PC-3 (cell line): ENCODE measurements at regions not wholly inside any gene's neighbourhood (a gene's known extent, or its start where the extent isn't known, plus 50 kb on each side); places are given as distances from the start of the nearest gene placed in this dataset.

Source experiments
- ATAC-seq: fragments of 200-7000 bp; cut with Tn5 transposase; 2 replicates; pipeline ENCODE4 v1.9.1; 2020; ENCODE audit warnings: mild to moderate bottlenecking, moderate library complexity
- BruUV-seq: library from RNA; stranded (reverse); fragments of 400-500 nt; replicated peaks from 2 replicates; lab custom pipeline; 2021; lab: Mats Ljungman, UMichigan
- CTCF ChIA-PET: fragments of 300-600 bp; sonication (Branson Sonifier 250); formaldehyde crosslinking; loops from one replicate; lab custom pipeline; 2022; ENCODE audit warnings: antibody characterized with exemption; lab: Charles Lee
- POLR2A ChIA-PET: fragments of 300-600 bp; sonication (Branson Sonifier 250); formaldehyde crosslinking; loops from one replicate; lab custom pipeline; 2022; ENCODE audit warnings: antibody characterized with exemption; ENCODE audit not compliant: unreplicated experiment; lab: Charles Lee
- DNase-seq: peaks from one replicate; pipeline ENCODE4 v3.0.0-alpha.2; 2015
- H2AFZ ChIP-seq: fragments of 300-600 bp; sonication (generic); 2 replicates; pipeline ENCODE4 v1.6.0; 2016; ENCODE audit warnings: antibody characterized with exemption, low read length
- H3F3A ChIP-seq: fragments of 300-600 bp; sonication (generic); one replicate; pipeline ENCODE4 v1.6.0; 2017; ENCODE audit warnings: antibody characterized with exemption, low read length, control low read depth, mild to moderate bottlenecking; ENCODE audit not compliant: unreplicated experiment
- H3K27ac ChIP-seq: fragments of 300-600 bp; sonication (generic); 2 replicates; pipeline ENCODE4 v1.5.1; 2016; ENCODE audit warnings: mild to moderate bottlenecking, low read length
- H3K27me3 ChIP-seq: fragments of 300-600 bp; sonication (generic); 2 replicates; pipeline ENCODE4 v1.6.1; 2016; ENCODE audit warnings: low read length, mixed read lengths
- H3K36me3 ChIP-seq: fragments of 300-600 bp; sonication (generic); 2 replicates; pipeline ENCODE4 v1.6.1; 2016; ENCODE audit warnings: low read depth, mixed run types, low read length, mixed read lengths
- H3K4me1 ChIP-seq: fragments of 300-600 bp; sonication (generic); 2 replicates; pipeline ENCODE4 v1.5.1; 2016; ENCODE audit warnings: low read length; ENCODE audit not compliant: insufficient read depth
- H3K4me2 ChIP-seq: fragments of 300-600 bp; sonication (generic); 2 replicates; pipeline ENCODE4 v1.6.0; 2016; ENCODE audit warnings: low read length
- H3K4me3 ChIP-seq: fragments of 300-600 bp; sonication (generic); 2 replicates; pipeline ENCODE4 v1.5.1; 2016; ENCODE audit warnings: mild to moderate bottlenecking, low read length, mixed read lengths
- H3K79me2 ChIP-seq: fragments of 300-600 bp; sonication (generic); 2 replicates; pipeline ENCODE4 v1.6.1; 2017; ENCODE audit warnings: low read length, mixed read lengths
- H3K9ac ChIP-seq: fragments of 300-600 bp; sonication (generic); 2 replicates; pipeline ENCODE4 v1.6.0; 2016; ENCODE audit warnings: mild to moderate bottlenecking, low read length
- H3K9me2 ChIP-seq: fragments of 300-600 bp; sonication (generic); replicated peaks from 2 replicates; pipeline ENCODE4 v1.6.1; 2016; ENCODE audit warnings: mixed run types, low read length, mixed read lengths
- H3K9me3 ChIP-seq: fragments of 300-600 bp; sonication (generic); 2 replicates; pipeline ENCODE4 v1.6.1; 2016; ENCODE audit warnings: low read length, mixed read lengths
- H4K20me1 ChIP-seq: fragments of 300-600 bp; sonication (generic); 2 replicates; pipeline ENCODE4 v1.6.1; 2016; ENCODE audit warnings: low read length, mixed read lengths
- CTCF ChIP-seq: fragments of 300-600 bp; sonication (generic); conservative IDR thresholded peaks from 2 replicates; pipeline ENCODE4 v1.5.1; 2017; ENCODE audit warnings: antibody characterized with exemption, low read depth, mild to moderate bottlenecking, low read length
- EZH2 ChIP-seq: fragments of 300-600 bp; sonication (generic); IDR thresholded peaks from one replicate; pipeline ENCODE4 v1.6.1; 2017; ENCODE audit warnings: antibody characterized with exemption, mild to moderate bottlenecking, low read length; ENCODE audit not compliant: unreplicated experiment
- EZH2phosphoT487 ChIP-seq: fragments of 300-600 bp; sonication (generic); IDR thresholded peaks from 2 replicates; pipeline ENCODE4 v1.6.1; 2018; ENCODE audit warnings: mild to moderate bottlenecking, antibody characterized with exemption, low read length, borderline replicate concordance
- intact Hi-C: fragments of 100-400 bp; cut with micrococcal nuclease; formaldehyde crosslinking; loops from 2 replicates; pipeline ENCODE4 v1.9.0; 2023

- no peaks in the 10 kb centered on the region for H3K36me3 ChIP-seq
- no peaks in the 10 kb centered on the region for H3K27me3 ChIP-seq
- H3K4me3 ChIP-seq: no peak overlapping the region
- no peaks in the 10 kb centered on the region for H3F3A ChIP-seq
- BruUV-seq: no TSS peak
- ATAC-seq: no peak
- H3K27ac ChIP-seq: no peak overlapping the region
- H3K4me2 ChIP-seq: no peak overlapping the region
- H3K9me2 ChIP-seq: no peaks in the 10 kb centered on the region
- H3K79me2 ChIP-seq: no peaks in the 10 kb centered on the region
- intact Hi-C loops: no loop called here
- H3K9me3 ChIP-seq: no peaks in the 10 kb centered on the region
- H3K4me1 ChIP-seq: no peaks in the 10 kb centered on the region
- POLR2A ChIA-PET: no interaction called here
- no peak for DNase-seq
- no peak overlapping the region for H3K9ac ChIP-seq
- H2AFZ ChIP-seq: no peak overlapping the region
- TF ChIP-seq EZH2phosphoT487: no peak
- no peak for TF ChIP-seq CTCF
- no peak for TF ChIP-seq EZH2
- CTCF ChIA-PET: no interaction called here
- no peaks in the 10 kb centered on the region for H4K20me1 ChIP-seq
Measured at GRCh38 chr10:14435976-14436632, 105.4 kb upstream of the FRMD4A start.

GRCh38 chr10:14433147-14433546 lies 102.4 kb upstream of the FRMD4A start:
- no peaks in the 10 kb centered on the region for H4K20me1 ChIP-seq

More at GRCh38 chr10:14433147-14433546, 102.4 kb upstream of the FRMD4A start:
- no peak overlapping the region for H2AFZ ChIP-seq
- H3K27ac ChIP-seq: no peak overlapping the region
- TF ChIP-seq CTCF: no peak
- no peak for TF ChIP-seq EZH2
- TF ChIP-seq EZH2phosphoT487: no peak
- H3K36me3 ChIP-seq: no peaks in the 10 kb centered on the region
- H3K9me2 ChIP-seq: no peaks in the 10 kb centered on the region
- intact Hi-C loops: no loop called here
- H3K79me2 ChIP-seq: no peaks in the 10 kb centered on the region
- CTCF ChIA-PET: no interaction called here
- no peaks in the 10 kb centered on the region for H3K27me3 ChIP-seq
- BruUV-seq: no TSS peak
- H3K4me3 ChIP-seq: no peak overlapping the region
- H3K4me1 ChIP-seq: no peaks in the 10 kb centered on the region
- no peaks in the 10 kb centered on the region for H3K9me3 ChIP-seq
- DNase-seq: no peak
- H3K9ac ChIP-seq: no peak overlapping the region
- POLR2A ChIA-PET: no interaction called here
- no peaks in the 10 kb centered on the region for H3F3A ChIP-seq
- no peak for ATAC-seq
- no peak overlapping the region for H3K4me2 ChIP-seq
